PC-9 (cell line): ENCODE measurements at regions not wholly inside any gene's neighbourhood (a gene's known extent, or its start where the extent isn't known, plus 50 kb on each side); places are given as distances from the start of the nearest gene placed in this dataset.

ENCODE experiments used
- BruUV-seq: library from RNA; stranded (reverse); fragments of 400-500 nt; replicated peaks from 2 replicates; lab custom pipeline; 2021; lab: Mats Ljungman, UMichigan
- CTCF ChIA-PET: fragments of 300-600 bp; sonication (Branson Sonifier 250); formaldehyde crosslinking; loops from one replicate; lab custom pipeline; 2022; ENCODE audit warnings: antibody characterized with exemption; lab: Charles Lee
- POLR2A ChIA-PET: fragments of 300-600 bp; sonication (Branson Sonifier 250); formaldehyde crosslinking; loops from one replicate; lab custom pipeline; 2022; ENCODE audit warnings: antibody characterized with exemption; ENCODE audit not compliant: unreplicated experiment; lab: Charles Lee
- DNase-seq, 2 experiments: peaks; one replicate each; pipeline versions ENCODE4 v3.0.0 to v3.0.0-alpha.2; 2015 to 2022; ENCODE audit warnings: mixed read lengths in 1 of 2
- H2AFZ ChIP-seq: fragments of 200-600 bp; sonication (generic); 2 replicates; pipeline ENCODE4 v1.8.1; 2017; ENCODE audit warnings: antibody characterized with exemption
- H3F3A ChIP-seq: fragments of 200-600 bp; sonication (generic); 2 replicates; pipeline ENCODE4 v1.8.1; 2017; ENCODE audit warnings: antibody characterized with exemption, mild to moderate bottlenecking, low read depth; ENCODE audit not compliant: insufficient read depth
- H3K27ac ChIP-seq: fragments of 200-600 bp; sonication (generic); 2 replicates; pipeline ENCODE4 v1.6.1; 2016; ENCODE audit warnings: mixed run types
- H3K27me3 ChIP-seq: fragments of 200-600 bp; sonication (generic); 2 replicates; pipeline ENCODE4 v1.6.1; 2016; ENCODE audit warnings: low read depth, mixed run types; ENCODE audit not compliant: insufficient read depth
- H3K36me3 ChIP-seq: fragments of 200-600 bp; sonication (generic); 2 replicates; pipeline ENCODE4 v1.6.1; 2016; ENCODE audit warnings: low read depth, mixed run types
- H3K4me1 ChIP-seq: fragments of 200-600 bp; sonication (generic); replicated peaks from 2 replicates; pipeline ENCODE4 v1.6.1; 2016; ENCODE audit warnings: mixed run types; ENCODE audit not compliant: insufficient read depth
- H3K4me2 ChIP-seq: fragments of 200-600 bp; sonication (generic); 2 replicates; pipeline ENCODE4 v1.6.1; 2017; ENCODE audit warnings: mixed run types
- H3K4me3 ChIP-seq: fragments of 200-600 bp; sonication (generic); 2 replicates; pipeline ENCODE4 v1.6.1; 2016; ENCODE audit warnings: mixed run types
- H3K79me2 ChIP-seq: fragments of 200-600 bp; sonication (generic); 2 replicates; pipeline ENCODE4 v1.6.1; 2017; ENCODE audit warnings: low read depth, mixed run types
- H3K9me2 ChIP-seq: fragments of 200-600 bp; sonication (generic); 2 replicates; pipeline ENCODE4 v1.8.1; 2017; ENCODE audit warnings: mild to moderate bottlenecking; ENCODE audit not compliant: insufficient read depth
- H3K9me3 ChIP-seq: fragments of 200-600 bp; sonication (generic); 2 replicates; pipeline ENCODE4 v1.8.1; 2016; ENCODE audit warnings: low read depth; ENCODE audit not compliant: insufficient read depth
- H4K20me1 ChIP-seq: fragments of 200-600 bp; sonication (generic); 2 replicates; pipeline ENCODE4 v1.8.1; 2017; ENCODE audit not compliant: insufficient read depth
- EZH2 ChIP-seq: fragments of 200-600 bp; sonication (generic); IDR thresholded peaks from 2 replicates; pipeline ENCODE4 v1.8.0; 2017; ENCODE audit warnings: antibody characterized with exemption, low read depth
- intact Hi-C: fragments of 100-400 bp; cut with micrococcal nuclease; formaldehyde crosslinking; loops from one replicate; pipeline ENCODE4 v1.10.0; 2022; ENCODE audit not compliant: unreplicated experiment
- TF ChIP-seq, protein P1 (sequence below): fragments of 200-600 bp; sonication (generic); conservative IDR thresholded peaks from 2 replicates; pipeline ENCODE4 v1.6.1; 2017; ENCODE audit warnings: mixed run types, antibody characterized with exemption, mild to moderate bottlenecking, moderate library complexity

DNA sequence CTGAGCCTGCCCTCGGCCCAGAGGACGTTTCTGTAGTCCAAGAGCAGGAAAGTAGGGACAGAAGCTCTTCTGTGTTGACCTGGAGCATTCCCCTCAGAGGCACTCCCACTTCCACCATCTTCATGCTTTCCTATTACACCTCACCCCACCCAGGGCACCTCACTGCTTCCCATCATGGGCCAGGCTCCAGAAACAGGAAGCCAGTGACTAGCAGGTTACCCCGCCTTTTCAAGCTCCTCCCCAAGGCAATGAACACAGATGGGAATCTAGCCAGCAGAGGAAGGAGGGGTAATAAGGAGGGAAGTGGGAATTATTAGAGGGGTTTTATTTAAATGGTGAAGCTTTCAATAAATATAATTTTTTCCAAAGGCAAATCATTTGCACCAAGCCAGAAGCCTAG, 308.8 kb upstream of the MGAT5 start:
- CTCF ChIA-PET = no interaction called here
- intact Hi-C loops = no loop called here
- DNase-seq = no peak

DNA sequence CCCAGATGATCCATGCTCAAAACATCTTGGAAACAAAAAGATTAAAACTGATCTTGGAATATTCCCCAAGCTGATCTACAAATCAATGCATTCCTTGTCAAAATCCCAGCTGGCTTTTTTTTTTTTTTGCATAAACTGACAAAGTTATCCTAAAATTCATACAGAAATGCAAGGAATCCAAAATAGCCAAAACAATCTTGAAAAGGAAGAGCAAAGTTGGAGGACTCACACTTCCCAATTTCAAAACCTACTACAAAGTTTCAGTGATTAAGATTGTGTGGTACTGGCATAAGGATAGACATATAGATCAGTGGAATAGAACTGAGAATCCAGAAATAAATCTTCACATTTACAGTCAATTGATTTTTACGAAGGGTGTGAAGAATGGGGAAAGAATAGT, 306.8 kb upstream of the MGAT5 start:
- Histone ChIP-seq H3F3A (no peaks in the 10 kb centered on the region), H3K4me3 (no peak overlapping the region), H3K27ac (no peak overlapping the region), H3K9me3 (no peaks in the 10 kb centered on the region), H4K20me1 (no peaks in the 10 kb centered on the region), H3K4me1 (no peaks in the 10 kb centered on the region), H3K4me2 (no peak overlapping the region), H2AFZ (no peak overlapping the region), H3K27me3 (peaks cover 7% of the 10 kb centered on the region; the same call in 1 of the 2 replicates), H3K79me2 (no peaks in the 10 kb centered on the region), H3K9me2 (no peaks in the 10 kb centered on the region), H3K36me3 (no peaks in the 10 kb centered on the region)
- no peak for TF ChIP-seq EZH2
- TF ChIP-seq, protein P1, sequence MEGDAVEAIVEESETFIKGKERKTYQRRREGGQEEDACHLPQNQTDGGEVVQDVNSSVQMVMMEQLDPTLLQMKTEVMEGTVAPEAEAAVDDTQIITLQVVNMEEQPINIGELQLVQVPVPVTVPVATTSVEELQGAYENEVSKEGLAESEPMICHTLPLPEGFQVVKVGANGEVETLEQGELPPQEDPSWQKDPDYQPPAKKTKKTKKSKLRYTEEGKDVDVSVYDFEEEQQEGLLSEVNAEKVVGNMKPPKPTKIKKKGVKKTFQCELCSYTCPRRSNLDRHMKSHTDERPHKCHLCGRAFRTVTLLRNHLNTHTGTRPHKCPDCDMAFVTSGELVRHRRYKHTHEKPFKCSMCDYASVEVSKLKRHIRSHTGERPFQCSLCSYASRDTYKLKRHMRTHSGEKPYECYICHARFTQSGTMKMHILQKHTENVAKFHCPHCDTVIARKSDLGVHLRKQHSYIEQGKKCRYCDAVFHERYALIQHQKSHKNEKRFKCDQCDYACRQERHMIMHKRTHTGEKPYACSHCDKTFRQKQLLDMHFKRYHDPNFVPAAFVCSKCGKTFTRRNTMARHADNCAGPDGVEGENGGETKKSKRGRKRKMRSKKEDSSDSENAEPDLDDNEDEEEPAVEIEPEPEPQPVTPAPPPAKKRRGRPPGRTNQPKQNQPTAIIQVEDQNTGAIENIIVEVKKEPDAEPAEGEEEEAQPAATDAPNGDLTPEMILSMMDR = no peak
- no peak for DNase-seq
- POLR2A ChIA-PET = no interaction called here
- CTCF ChIA-PET = no interaction called here
- intact Hi-C loops = no loop called here
- no TSS peak for BruUV-seq

More for the DNA sequence above, 308.8 kb upstream of the MGAT5 start:
- Histone ChIP-seq H4K20me1 (no peaks in the 10 kb centered on the region), H3K4me3 (no peak overlapping the region), H3K27me3 (peaks cover 7% of the 10 kb centered on the region; the same call in 1 of the 2 replicates), H3K9me2 (no peaks in the 10 kb centered on the region), H3K79me2 (no peaks in the 10 kb centered on the region), H3K4me1 (no peaks in the 10 kb centered on the region), H3K36me3 (no peaks in the 10 kb centered on the region), H3K27ac (no peak overlapping the region), H3K9me3 (no peaks in the 10 kb centered on the region), H2AFZ (no peak overlapping the region), H3F3A (no peaks in the 10 kb centered on the region), H3K4me2 (no peak overlapping the region)
- TF ChIP-seq, protein P1 = no peak
- TF ChIP-seq EZH2 = no peak
- no TSS peak for BruUV-seq
- POLR2A ChIA-PET = no interaction called here

DNA sequence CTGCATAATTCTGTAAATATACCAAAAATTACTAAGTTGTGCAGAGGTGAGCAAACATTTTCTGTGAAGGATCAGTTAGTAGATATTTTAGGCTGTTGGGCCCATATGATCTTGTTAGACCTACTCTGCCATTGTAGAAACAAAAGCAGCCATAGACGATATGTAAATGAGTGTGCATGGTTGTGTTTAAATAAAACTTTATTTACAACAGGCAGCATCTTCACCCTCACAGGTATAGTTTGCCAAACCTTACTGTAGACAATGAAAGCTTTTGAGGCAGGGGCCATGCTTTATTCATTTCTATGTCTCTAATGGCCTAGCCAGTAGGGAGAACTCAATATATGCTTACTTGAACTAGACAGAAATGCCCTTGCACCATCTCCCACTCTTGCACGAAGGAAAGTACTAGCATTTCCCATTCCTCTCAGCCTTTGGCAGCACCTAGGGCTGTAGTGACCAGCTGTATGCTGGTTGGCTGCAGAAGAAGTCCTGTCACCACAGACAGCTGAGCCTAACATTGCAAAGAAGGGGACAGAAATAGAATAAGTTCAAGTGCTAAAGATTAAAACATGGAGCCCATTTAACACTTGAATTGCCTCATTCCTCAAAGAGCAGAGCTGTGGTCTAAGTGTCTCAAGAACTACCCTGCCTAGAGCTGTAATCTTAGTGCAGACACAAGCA, 305.1 kb upstream of the MGAT5 start:
- ChIA-PET CTCF (no interaction called here), POLR2A (no interaction called here)
- Histone ChIP-seq H3K36me3 (no peaks in the 10 kb centered on the region), H3K27ac (no peak overlapping the region), H3K9me2 (no peaks in the 10 kb centered on the region), H3K4me2 (no peak overlapping the region), H2AFZ (no peak overlapping the region), H3K27me3 (0 out of 2 replicates have a peak, but pooled peaks cover 2% of the 10 kb centered on the region), H3K4me1 (no peaks in the 10 kb centered on the region), H3K79me2 (no peaks in the 10 kb centered on the region), H3F3A (no peaks in the 10 kb centered on the region), H3K9me3 (no peaks in the 10 kb centered on the region), H4K20me1 (no peaks in the 10 kb centered on the region), H3K4me3 (no peak overlapping the region)
- BruUV-seq = no TSS peak
- DNase-seq = no peak
- intact Hi-C loops = no loop called here
- TF ChIP-seq, protein P1 = no peak
- no peak for TF ChIP-seq EZH2
